Ishikawa (cell line): ENCODE measurements at regions not wholly inside any gene's neighbourhood (a gene's known extent, or its start where the extent isn't known, plus 50 kb on each side); places are given as distances from the start of the nearest gene placed in this dataset.

Source experiments
- CEBPB ChIP-seq: IDR thresholded peaks from 2 replicates; pipeline ENCODE4 v1.6.1; 2012
- EP300 ChIP-seq: IDR thresholded peaks from 2 replicates; pipeline ENCODE4 v1.6.1; 2012; ENCODE audit warnings: borderline replicate concordance
- FOXM1 ChIP-seq: IDR thresholded peaks from 2 replicates; pipeline ENCODE4 v1.6.1; 2012; ENCODE audit warnings: low read depth, borderline replicate concordance
- MAX ChIP-seq: IDR thresholded peaks from 2 replicates; pipeline ENCODE4 v1.6.1; 2012
- REST ChIP-seq: IDR thresholded peaks from 2 replicates; pipeline ENCODE4 v1.6.1; 2012; ENCODE audit warnings: low read depth, mild to moderate bottlenecking
- YY1 ChIP-seq: IDR thresholded peaks from 2 replicates; pipeline ENCODE4 v1.6.1; 2012; ENCODE audit warnings: low read depth

GRCh38 chr10:131778385-131778784 lies 122.4 kb upstream of the PPP2R2D start:
- TF ChIP-seq REST (no peak), EP300 (no peak), MAX (no peak), FOXM1 (no peak), CEBPB (no peak), YY1 (no peak)
